ENCODE measurements at regions not wholly inside any gene's neighbourhood (a gene's known extent, or its start where the extent isn't known, plus 50 kb on each side); places are given as distances from the start of the nearest gene placed in this dataset.

GRCh38 chrX:107522901-107523300 is 73.4 kb downstream of the FRMPD3 start:
- Histone ChIP-seq H3K27ac (no peak overlapping the region), H3K4me3 (ENCODE audit: low read depth, low read length) (no peak overlapping the region), H3K79me2 (no peaks in the 10 kb centered on the region)

GRCh38 chrX:107526141-107526540 is 76.7 kb downstream of the FRMPD3 start:
- Histone ChIP-seq H3K9me3 (ENCODE audit: control insufficient read depth, low read length) (no peaks in the 10 kb centered on the region), H3K4me3 (ENCODE audit: low read depth, low read length) (no peak overlapping the region), H2AFZ (no peak overlapping the region), H3K79me2 (no peaks in the 10 kb centered on the region), H3K27ac (no peak overlapping the region), H3K27me3 (ENCODE audit: control insufficient read depth, insufficient read depth, low read length) (no peaks in the 10 kb centered on the region), H3K36me3 (ENCODE audit: control insufficient read depth, insufficient read depth, low read length) (no peaks in the 10 kb centered on the region), H3K4me1 (no peaks in the 10 kb centered on the region), H3K9ac (no peak overlapping the region), H3K4me2 (ENCODE audit: low read length) (no peak overlapping the region)
- no peak for TF ChIP-seq CTCF (IDR thresholded peaks at IDR 0.05)

More at GRCh38 chrX:107522901-107523300, 73.4 kb downstream of the FRMPD3 start:
- H3K9ac ChIP-seq, result no peak overlapping the region
- H3K36me3 ChIP-seq (ENCODE audit: control insufficient read depth, insufficient read depth, low read length), result no peaks in the 10 kb centered on the region
- H3K27me3 ChIP-seq (ENCODE audit: control insufficient read depth, insufficient read depth, low read length), result no peaks in the 10 kb centered on the region
- no peaks in the 10 kb centered on the region for H3K4me1 ChIP-seq
- H3K9me3 ChIP-seq (ENCODE audit: control insufficient read depth, low read length), result no peaks in the 10 kb centered on the region
- H2AFZ ChIP-seq, result no peak overlapping the region
- no peak for TF ChIP-seq CTCF (IDR thresholded peaks at IDR 0.05)
- H3K4me2 ChIP-seq (ENCODE audit: low read length), result no peak overlapping the region

- Histone ChIP-seq H3K36me3 (ENCODE audit: control insufficient read depth, insufficient read depth, low read length) (no peaks in the 10 kb centered on the region), H3K4me3 (ENCODE audit: low read depth, low read length) (no peak overlapping the region), H2AFZ (no peak overlapping the region), H3K9ac (no peak overlapping the region), H3K4me2 (ENCODE audit: low read length) (no peak overlapping the region), H3K79me2 (no peaks in the 10 kb centered on the region), H3K4me1 (no peaks in the 10 kb centered on the region), H3K27me3 (ENCODE audit: control insufficient read depth, insufficient read depth, low read length) (no peaks in the 10 kb centered on the region), H3K9me3 (ENCODE audit: control insufficient read depth, low read length) (no peaks in the 10 kb centered on the region), H3K27ac (no peak overlapping the region)
- no peak for TF ChIP-seq CTCF (IDR thresholded peaks at IDR 0.05)
Observed at GRCh38 chrX:107530141-107530540, 80.7 kb downstream of the FRMPD3 start.

- Histone ChIP-seq H3K4me1 (no peaks in the 10 kb centered on the region), H3K4me2 (ENCODE audit: low read length) (no peak overlapping the region), H3K4me3 (ENCODE audit: low read depth, low read length) (no peak overlapping the region), H3K27me3 (ENCODE audit: control insufficient read depth, insufficient read depth, low read length) (no peaks in the 10 kb centered on the region), H3K36me3 (ENCODE audit: control insufficient read depth, insufficient read depth, low read length) (no peaks in the 10 kb centered on the region), H3K9ac (no peak overlapping the region), H3K9me3 (ENCODE audit: control insufficient read depth, low read length) (no peaks in the 10 kb centered on the region), H3K27ac (no peak overlapping the region), H3K79me2 (no peaks in the 10 kb centered on the region), H2AFZ (no peak overlapping the region)
- TF ChIP-seq CTCF (IDR thresholded peaks at IDR 0.05), result no peak
Observed at GRCh38 chrX:107537815-107538214, 88.4 kb downstream of the FRMPD3 start.

- H2AFZ ChIP-seq, result no peak overlapping the region
- no peaks in the 10 kb centered on the region for H3K4me1 ChIP-seq
- H3K79me2 ChIP-seq, result no peaks in the 10 kb centered on the region
- no peak overlapping the region for H3K27ac ChIP-seq
- H3K9ac ChIP-seq, result no peak overlapping the region
- no peak overlapping the region for H3K4me2 ChIP-seq (ENCODE audit: low read length)
- TF ChIP-seq CTCF (IDR thresholded peaks at IDR 0.05), result no peak
- no peaks in the 10 kb centered on the region for H3K36me3 ChIP-seq (ENCODE audit: control insufficient read depth, insufficient read depth, low read length)
- no peaks in the 10 kb centered on the region for H3K9me3 ChIP-seq (ENCODE audit: control insufficient read depth, low read length)
- no peaks in the 10 kb centered on the region for H3K27me3 ChIP-seq (ENCODE audit: control insufficient read depth, insufficient read depth, low read length)
- H3K4me3 ChIP-seq (ENCODE audit: low read depth, low read length), result no peak overlapping the region
Observed at GRCh38 chrX:107541244-107541643, 87.1 kb upstream of the PRPS1 start.

Measured in parathyroid adenoma (tissue), 2 donors.